Hepatocyte (in vitro differentiated cells): ENCODE measurements at regions not wholly inside any gene's neighbourhood (a gene's known extent, or its start where the extent isn't known, plus 50 kb on each side); places are given as distances from the start of the nearest gene placed in this dataset.

Experiments used
- DNase-seq: peaks from one replicate; pipeline ENCODE4 v3.0.0-alpha.2; 2016; ENCODE audit warnings: low spot score
- H2AFZ ChIP-seq: fragments of 200-600 bp; sonication (generic); 2 replicates; pipeline ENCODE4 v1.6.0; 2016; ENCODE audit warnings: antibody characterized with exemption, mild to moderate bottlenecking
- H3K27ac ChIP-seq: fragments of 200-600 bp; sonication (generic); 2 replicates; pipeline ENCODE4 v1.5.1; 2016; ENCODE audit warnings: mild to moderate bottlenecking
- H3K27me3 ChIP-seq: fragments of 200-600 bp; sonication (generic); 2 replicates; pipeline ENCODE4 v1.6.1; 2016
- H3K36me3 ChIP-seq: fragments of 200-600 bp; sonication (generic); replicated peaks from 2 replicates; pipeline ENCODE4 v1.5.1; 2016; ENCODE audit warnings: low read depth; ENCODE audit not compliant: insufficient read depth
- H3K4me1 ChIP-seq: fragments of 200-600 bp; sonication (generic); 2 replicates; pipeline ENCODE4 v1.5.1; 2016; ENCODE audit warnings: mild to moderate bottlenecking, moderate library complexity; ENCODE audit not compliant: insufficient read depth
- H3K4me2 ChIP-seq: fragments of 200-600 bp; sonication (generic); 2 replicates; pipeline ENCODE4 v1.6.0; 2016
- H3K4me3 ChIP-seq: fragments of 200-600 bp; sonication (generic); 2 replicates; pipeline ENCODE4 v1.5.1; 2016; ENCODE audit warnings: mild to moderate bottlenecking
- H3K79me2 ChIP-seq: fragments of 200-600 bp; sonication (generic); 2 replicates; pipeline ENCODE4 v1.6.0; 2017; ENCODE audit warnings: mild to moderate bottlenecking
- H3K9me2 ChIP-seq: fragments of 200-600 bp; sonication (generic); replicated peaks from 2 replicates; pipeline ENCODE4 v1.6.0; 2017; ENCODE audit warnings: mild to moderate bottlenecking; ENCODE audit not compliant: insufficient read depth
- H3K9me3 ChIP-seq: fragments of 200-600 bp; sonication (generic); 2 replicates; pipeline ENCODE4 v1.5.1; 2016; ENCODE audit warnings: low read depth, mild to moderate bottlenecking
- H4K20me1 ChIP-seq: fragments of 200-600 bp; sonication (generic); 2 replicates; pipeline ENCODE4 v1.6.0; 2016; ENCODE audit warnings: mild to moderate bottlenecking; ENCODE audit not compliant: insufficient read depth, poor library complexity, severe bottlenecking
- EZH2 ChIP-seq: fragments of 200-600 bp; sonication (generic); IDR thresholded peaks from 2 replicates; pipeline ENCODE4 v1.6.1; 2016; ENCODE audit warnings: antibody characterized with exemption, mild to moderate bottlenecking, borderline replicate concordance
- EZH2phosphoT487 ChIP-seq: fragments of 200-600 bp; sonication (generic); IDR thresholded peaks from one replicate; pipeline ENCODE4 v1.6.1; 2018; ENCODE audit warnings: antibody characterized with exemption, mild to moderate bottlenecking, low read depth, moderate library complexity; ENCODE audit not compliant: unreplicated experiment, severe bottlenecking
- WGBS: methylation state at CpG from one replicate; pipeline ENCODE4 v1.1.6; 2016; ENCODE audit warnings: low lambda C conversion rate; ENCODE audit errors: missing lambda C conversion rate; 5-methylcytosine and 5-hydroxymethylcytosine counted together
- TF ChIP-seq, protein P1 (sequence below): fragments of 200-600 bp; sonication (generic); IDR thresholded peaks from 2 replicates; pipeline ENCODE4 v1.5.1; 2016; ENCODE audit warnings: antibody characterized with exemption, mild to moderate bottlenecking; ENCODE audit not compliant: poor library complexity

DNA sequence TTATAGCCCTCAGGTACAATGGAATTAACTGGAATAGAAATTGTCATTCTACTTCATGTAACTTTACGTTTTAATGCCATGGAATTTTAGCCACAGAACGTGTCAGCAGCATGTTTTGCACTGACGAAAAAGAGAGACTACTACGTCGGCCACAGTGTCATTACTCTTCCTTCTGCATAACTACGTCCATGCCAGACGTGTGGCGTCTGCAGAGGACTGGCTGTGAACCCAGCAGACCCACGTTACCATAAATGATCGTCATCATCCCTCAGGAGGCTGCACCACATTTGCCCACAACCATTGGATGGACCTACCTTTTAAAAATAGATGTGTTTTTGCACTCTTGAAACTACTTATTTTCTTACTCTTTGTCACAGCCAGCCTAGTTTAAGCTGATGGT, 63.8 kb upstream of the ATG10 start:
- no peak for TF ChIP-seq EZH2
- TF ChIP-seq, protein P1, sequence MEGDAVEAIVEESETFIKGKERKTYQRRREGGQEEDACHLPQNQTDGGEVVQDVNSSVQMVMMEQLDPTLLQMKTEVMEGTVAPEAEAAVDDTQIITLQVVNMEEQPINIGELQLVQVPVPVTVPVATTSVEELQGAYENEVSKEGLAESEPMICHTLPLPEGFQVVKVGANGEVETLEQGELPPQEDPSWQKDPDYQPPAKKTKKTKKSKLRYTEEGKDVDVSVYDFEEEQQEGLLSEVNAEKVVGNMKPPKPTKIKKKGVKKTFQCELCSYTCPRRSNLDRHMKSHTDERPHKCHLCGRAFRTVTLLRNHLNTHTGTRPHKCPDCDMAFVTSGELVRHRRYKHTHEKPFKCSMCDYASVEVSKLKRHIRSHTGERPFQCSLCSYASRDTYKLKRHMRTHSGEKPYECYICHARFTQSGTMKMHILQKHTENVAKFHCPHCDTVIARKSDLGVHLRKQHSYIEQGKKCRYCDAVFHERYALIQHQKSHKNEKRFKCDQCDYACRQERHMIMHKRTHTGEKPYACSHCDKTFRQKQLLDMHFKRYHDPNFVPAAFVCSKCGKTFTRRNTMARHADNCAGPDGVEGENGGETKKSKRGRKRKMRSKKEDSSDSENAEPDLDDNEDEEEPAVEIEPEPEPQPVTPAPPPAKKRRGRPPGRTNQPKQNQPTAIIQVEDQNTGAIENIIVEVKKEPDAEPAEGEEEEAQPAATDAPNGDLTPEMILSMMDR: no peak
- TF ChIP-seq EZH2phosphoT487: no peak
- H3K27ac ChIP-seq: no peak overlapping the region
- no peak for DNase-seq
- H2AFZ ChIP-seq: no peak overlapping the region
- WGBS: 88% methylated on average over 10 of the region's 10 CpGs
- no peaks in the 10 kb centered on the region for H3K4me1 ChIP-seq
- H4K20me1 ChIP-seq: no peaks in the 10 kb centered on the region
- H3K9me3 ChIP-seq: no peaks in the 10 kb centered on the region
- H3K4me3 ChIP-seq: no peak overlapping the region
- no peaks in the 10 kb centered on the region for H3K27me3 ChIP-seq
- H3K4me2 ChIP-seq: no peak overlapping the region
- no peaks in the 10 kb centered on the region for H3K79me2 ChIP-seq
- H3K9me2 ChIP-seq: no peaks in the 10 kb centered on the region
- no peaks in the 10 kb centered on the region for H3K36me3 ChIP-seq

DNA sequence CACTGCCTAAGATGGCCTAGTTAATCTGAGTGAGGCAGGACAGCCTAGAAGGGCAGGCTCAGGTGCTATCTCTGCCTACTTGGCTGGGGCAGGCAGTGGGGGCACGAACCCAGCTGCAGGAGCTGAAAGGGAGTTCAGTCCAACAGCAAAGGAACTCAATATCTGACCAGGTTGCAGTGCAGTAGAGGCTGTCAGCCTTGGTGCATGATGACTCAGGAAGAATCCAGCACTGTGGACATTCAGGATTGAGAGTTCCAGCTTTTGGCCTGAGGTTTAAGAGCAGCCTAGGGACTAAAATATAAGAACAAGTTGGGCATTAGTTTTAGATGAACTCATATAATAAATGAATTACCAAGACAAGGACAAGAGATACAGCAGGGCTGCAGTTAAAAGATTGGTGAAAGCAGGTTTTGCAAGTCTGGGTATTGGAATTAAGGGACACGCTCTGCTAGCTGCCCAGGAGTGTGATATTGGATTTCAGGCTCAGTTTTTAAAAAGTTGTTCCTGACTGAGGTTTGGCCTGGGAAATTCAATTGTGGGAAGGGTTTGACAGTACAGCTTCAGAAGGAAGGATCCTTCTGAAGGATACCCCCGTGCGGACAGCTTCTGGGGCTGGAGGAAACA, 64.7 kb upstream of the ATG10 start:
- H4K20me1 ChIP-seq: no peaks in the 10 kb centered on the region
- H3K79me2 ChIP-seq: no peaks in the 10 kb centered on the region
- no peak overlapping the region for H3K4me3 ChIP-seq
- no peaks in the 10 kb centered on the region for H3K4me1 ChIP-seq
- H3K9me2 ChIP-seq: no peaks in the 10 kb centered on the region
- H3K27ac ChIP-seq: no peak overlapping the region
- H3K27me3 ChIP-seq: no peaks in the 10 kb centered on the region
- H3K9me3 ChIP-seq: no peaks in the 10 kb centered on the region
- WGBS: 97% methylated on average over 4 of the region's 4 CpGs
- DNase-seq: no peak
- TF ChIP-seq EZH2phosphoT487: no peak
- no peak overlapping the region for H2AFZ ChIP-seq
- H3K4me2 ChIP-seq: no peak overlapping the region
- no peaks in the 10 kb centered on the region for H3K36me3 ChIP-seq

DNA sequence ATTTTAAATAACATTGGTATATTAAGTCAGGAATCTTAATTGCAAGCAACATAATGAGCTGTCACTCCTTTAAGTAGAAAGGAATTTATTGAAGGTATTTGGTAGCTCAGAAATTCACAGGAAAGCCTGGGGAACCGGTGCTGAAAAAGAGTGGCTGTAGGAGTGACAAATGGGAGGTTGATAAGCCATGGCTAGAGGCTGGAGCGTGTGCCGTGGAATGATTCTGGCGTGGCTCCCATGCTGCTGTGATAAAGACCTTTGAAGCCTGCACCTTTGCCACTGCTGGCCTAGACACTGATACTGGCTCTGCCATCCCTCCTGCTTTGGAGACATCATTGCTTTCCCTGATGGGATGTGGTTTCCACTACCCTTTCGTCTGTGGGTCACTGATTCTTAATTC, 65.7 kb upstream of the ATG10 start:
- Histone ChIP-seq H3K27ac (no peak overlapping the region), H3K9me2 (no peaks in the 10 kb centered on the region), H3K9me3 (no peaks in the 10 kb centered on the region), H3K79me2 (no peaks in the 10 kb centered on the region), H3K4me1 (no peaks in the 10 kb centered on the region), H2AFZ (no peak overlapping the region), H3K4me3 (no peak overlapping the region), H3K4me2 (no peak overlapping the region), H3K27me3 (no peaks in the 10 kb centered on the region), H4K20me1 (no peaks in the 10 kb centered on the region), H3K36me3 (no peaks in the 10 kb centered on the region)
- WGBS: 70% methylated on average over 5 of the region's 5 CpGs
- TF ChIP-seq, protein P1: no peak
- TF ChIP-seq EZH2 (no peak), EZH2phosphoT487 (no peak)
- DNase-seq: no peak

DNA sequence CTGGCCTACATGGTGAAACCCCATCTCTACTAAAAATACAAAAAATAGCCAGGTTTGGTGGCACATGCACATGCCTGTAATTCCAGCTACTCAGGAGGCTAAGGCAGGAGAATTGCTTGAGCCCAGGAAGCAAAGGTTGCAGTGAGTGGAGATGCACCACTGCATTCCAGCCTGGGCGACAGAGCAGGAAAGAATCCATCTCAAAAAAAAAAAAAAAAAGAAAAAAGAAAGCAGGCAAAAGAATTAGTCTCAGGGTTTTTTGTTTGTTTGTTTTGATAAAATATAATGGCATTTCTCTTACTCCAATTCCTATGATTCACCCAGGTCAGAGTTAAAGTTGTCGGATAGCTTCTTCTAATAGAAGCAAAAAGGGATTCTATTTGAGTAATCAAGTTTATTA, 67.0 kb upstream of the ATG10 start:
- H3K9me2 ChIP-seq: no peaks in the 10 kb centered on the region
- H2AFZ ChIP-seq: no peak overlapping the region
- H3K27me3 ChIP-seq: no peaks in the 10 kb centered on the region
- H3K4me2 ChIP-seq: no peak overlapping the region
- TF ChIP-seq EZH2 (no peak), EZH2phosphoT487 (no peak)
- TF ChIP-seq, protein P1: no peak
- 44% methylated on average over 2 of the region's 2 CpGs for WGBS
- H3K9me3 ChIP-seq: no peaks in the 10 kb centered on the region
- no peaks in the 10 kb centered on the region for H4K20me1 ChIP-seq
- H3K4me3 ChIP-seq: no peak overlapping the region
- H3K27ac ChIP-seq: no peak overlapping the region
- no peak for DNase-seq
- no peaks in the 10 kb centered on the region for H3K79me2 ChIP-seq
- no peaks in the 10 kb centered on the region for H3K4me1 ChIP-seq
- H3K36me3 ChIP-seq: no peaks in the 10 kb centered on the region
